ENCODE measurements at regions not wholly inside any gene's neighbourhood (a gene's known extent, or its start where the extent isn't known, plus 50 kb on each side); places are given as distances from the start of the nearest gene placed in this dataset.

DNA sequence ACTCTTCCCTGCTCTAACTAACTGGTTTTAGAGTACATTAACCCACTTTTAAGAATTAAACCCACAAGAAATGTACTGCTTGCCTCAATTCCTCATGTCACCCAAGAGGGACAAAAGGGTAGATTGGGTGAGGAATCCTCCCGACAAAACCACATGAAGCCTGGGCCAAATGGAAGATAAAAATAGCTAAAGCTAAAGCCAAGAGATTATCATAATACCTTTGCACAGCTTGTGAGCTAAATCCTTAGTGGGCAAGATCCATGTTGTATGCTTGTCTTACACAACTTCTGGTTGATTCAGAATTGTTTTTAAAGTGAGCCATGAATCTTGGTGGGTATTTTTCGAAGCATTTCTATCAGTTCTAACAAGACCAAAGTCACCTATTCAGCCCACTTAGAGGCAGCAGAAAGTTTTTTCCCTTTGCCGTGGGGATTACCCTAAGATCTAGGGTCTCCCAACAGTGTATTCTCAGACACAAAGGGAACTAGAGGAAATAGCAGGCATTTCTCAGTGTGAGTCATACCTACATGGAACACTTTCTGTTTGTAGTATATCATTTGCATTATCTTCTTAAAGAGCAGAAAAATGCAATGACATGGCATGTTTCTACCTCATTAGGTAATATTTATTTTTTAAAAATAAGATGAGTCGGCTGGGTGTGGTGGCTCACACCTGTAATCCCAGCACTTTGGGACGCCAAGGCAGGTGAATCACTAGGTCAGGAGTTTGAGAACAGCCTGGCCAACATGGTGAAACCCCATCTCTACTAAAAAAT lies 616.6 kb downstream of the KCNH5 start:
- H3K9me3 ChIP-seq (replicated peaks in 1 of 3), result peaks cover 0 to 5% (median 0%) of the 10 kb centered on the region in 3 donors
- H3K27ac ChIP-seq, result no peak overlapping the region
- WGBS, 4 donors, result 68 to 73% (median 69%) methylated on average over 5 of the region's 5 CpGs
- H3K4me1 ChIP-seq (replicated peaks in 1 of 2), result no peaks in the 10 kb centered on the region
- no peaks in the 10 kb centered on the region for H3K27me3 ChIP-seq
- intact Hi-C loops (cut with DNase I), result no loop called here
- no peak overlapping the region for H3K4me3 ChIP-seq
- no peak for DNase-seq
- no peak for TF ChIP-seq POLR2A (IDR thresholded peaks at IDR 0.05)
- TF ChIP-seq, protein P1, sequence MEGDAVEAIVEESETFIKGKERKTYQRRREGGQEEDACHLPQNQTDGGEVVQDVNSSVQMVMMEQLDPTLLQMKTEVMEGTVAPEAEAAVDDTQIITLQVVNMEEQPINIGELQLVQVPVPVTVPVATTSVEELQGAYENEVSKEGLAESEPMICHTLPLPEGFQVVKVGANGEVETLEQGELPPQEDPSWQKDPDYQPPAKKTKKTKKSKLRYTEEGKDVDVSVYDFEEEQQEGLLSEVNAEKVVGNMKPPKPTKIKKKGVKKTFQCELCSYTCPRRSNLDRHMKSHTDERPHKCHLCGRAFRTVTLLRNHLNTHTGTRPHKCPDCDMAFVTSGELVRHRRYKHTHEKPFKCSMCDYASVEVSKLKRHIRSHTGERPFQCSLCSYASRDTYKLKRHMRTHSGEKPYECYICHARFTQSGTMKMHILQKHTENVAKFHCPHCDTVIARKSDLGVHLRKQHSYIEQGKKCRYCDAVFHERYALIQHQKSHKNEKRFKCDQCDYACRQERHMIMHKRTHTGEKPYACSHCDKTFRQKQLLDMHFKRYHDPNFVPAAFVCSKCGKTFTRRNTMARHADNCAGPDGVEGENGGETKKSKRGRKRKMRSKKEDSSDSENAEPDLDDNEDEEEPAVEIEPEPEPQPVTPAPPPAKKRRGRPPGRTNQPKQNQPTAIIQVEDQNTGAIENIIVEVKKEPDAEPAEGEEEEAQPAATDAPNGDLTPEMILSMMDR (IDR thresholded peaks at IDR 0.05), result no peak
- H3K36me3 ChIP-seq (replicated peaks in 1 of 2), result no peaks in the 10 kb centered on the region

DNA sequence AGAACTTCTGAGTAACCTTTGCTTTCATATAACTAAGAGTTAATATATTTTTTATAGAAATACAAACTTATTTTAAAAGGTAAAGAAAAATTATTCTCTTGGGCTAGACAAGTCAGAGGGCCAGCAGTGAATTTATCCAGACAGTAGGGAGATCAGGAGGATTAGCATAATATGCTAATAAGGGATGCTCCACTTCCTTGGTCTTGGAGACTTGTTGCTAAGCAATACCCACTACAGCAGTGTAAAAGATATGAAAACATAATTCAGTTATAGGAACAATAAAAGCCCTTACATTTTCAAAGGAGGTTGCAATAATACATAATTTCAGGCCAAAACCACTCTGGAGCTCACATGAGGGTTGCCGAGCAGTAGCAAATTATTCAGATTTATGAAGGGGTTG lies 615.6 kb downstream of the KCNH5 start:
- no peak for DNase-seq
- TF ChIP-seq POLR2A (IDR thresholded peaks at IDR 0.05), result no peak
- WGBS, 4 donors, result 52 to 86% (median 73%) methylated on average over 1 of the region's 1 CpG

DNA sequence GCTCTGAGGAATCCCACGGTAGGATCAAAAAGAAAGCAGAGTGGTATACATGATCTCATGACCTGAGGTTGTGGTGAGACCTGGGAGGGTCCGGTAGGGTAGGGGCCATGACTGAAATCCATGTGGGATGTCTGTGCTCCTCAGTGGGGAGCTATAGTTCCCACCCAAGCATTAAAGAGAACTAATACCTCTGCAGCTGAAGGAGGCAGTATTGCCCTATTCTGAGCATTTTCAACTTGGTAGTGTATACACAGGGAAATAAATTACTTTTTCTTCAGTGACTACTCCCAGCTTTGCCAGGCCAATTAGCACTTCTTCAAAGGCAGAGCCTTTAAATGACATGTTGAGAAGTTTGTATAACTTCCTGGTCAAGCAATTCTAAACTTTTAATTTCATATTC lies 613.8 kb downstream of the KCNH5 start:
- Histone ChIP-seq H3K9me3 (replicated peaks in 1 of 3) (peaks cover 0 to 5% (median 0%) of the 10 kb centered on the region in 3 donors), H3K27me3 (no peaks in the 10 kb centered on the region), H3K27ac (no peak overlapping the region), H3K36me3 (replicated peaks in 1 of 2) (no peaks in the 10 kb centered on the region), H3K4me1 (replicated peaks in 1 of 2) (no peaks in the 10 kb centered on the region), H3K4me3 (no peak overlapping the region)
- TF ChIP-seq, protein P1 (IDR thresholded peaks at IDR 0.05), result no peak
- no peak for TF ChIP-seq POLR2A (IDR thresholded peaks at IDR 0.05)
- intact Hi-C loops (cut with DNase I), result no loop called here
- 66 to 85% (median 72%) methylated on average over 2 of the region's 2 CpGs for WGBS, 4 donors
- no peak for DNase-seq

More for the DNA sequence above, 615.6 kb downstream of the KCNH5 start:
- Histone ChIP-seq H3K36me3 (replicated peaks in 1 of 2) (no peaks in the 10 kb centered on the region), H3K4me3 (no peak overlapping the region), H3K27me3 (no peaks in the 10 kb centered on the region), H3K4me1 (replicated peaks in 1 of 2) (no peaks in the 10 kb centered on the region), H3K27ac (no peak overlapping the region), H3K9me3 (replicated peaks in 1 of 3) (peaks cover 0 to 5% (median 0%) of the 10 kb centered on the region in 3 donors)
- intact Hi-C loops (cut with DNase I), result no loop called here

DNA sequence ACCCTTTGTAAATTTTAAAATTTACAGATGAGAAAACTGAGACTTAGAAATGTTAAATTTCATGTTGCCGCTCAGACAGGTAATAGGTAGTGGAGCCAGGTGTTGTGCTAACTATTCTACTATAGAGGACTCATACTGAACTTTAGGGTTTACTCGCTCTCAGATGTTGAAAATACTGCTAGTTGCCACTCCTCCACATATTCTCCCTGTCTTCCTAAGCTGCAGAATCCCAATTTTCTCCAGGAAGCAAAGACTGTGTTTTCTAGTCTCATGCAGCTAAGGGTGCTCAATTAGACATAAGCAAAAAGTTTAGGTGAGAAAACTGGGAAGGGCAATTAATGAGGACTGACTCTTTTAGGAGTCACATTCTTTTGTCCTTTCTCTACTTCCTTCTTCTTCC lies 612.3 kb downstream of the KCNH5 start:
- Histone ChIP-seq H3K4me1 (replicated peaks in 1 of 2) (no peaks in the 10 kb centered on the region), H3K27me3 (no peaks in the 10 kb centered on the region), H3K4me3 (no peak overlapping the region), H3K36me3 (replicated peaks in 1 of 2) (no peaks in the 10 kb centered on the region), H3K9me3 (replicated peaks in 1 of 3) (peaks cover 0 to 5% (median 0%) of the 10 kb centered on the region in 3 donors), H3K27ac (no peak overlapping the region)
- intact Hi-C loops (cut with DNase I), result no loop called here
- 85 to 88% (median 86%) methylated on average over 2 of the region's 2 CpGs for WGBS, 4 donors
- TF ChIP-seq POLR2A (IDR thresholded peaks at IDR 0.05), result no peak
- TF ChIP-seq, protein P1 (IDR thresholded peaks at IDR 0.05), result no peak
- DNase-seq, result no peak

DNA sequence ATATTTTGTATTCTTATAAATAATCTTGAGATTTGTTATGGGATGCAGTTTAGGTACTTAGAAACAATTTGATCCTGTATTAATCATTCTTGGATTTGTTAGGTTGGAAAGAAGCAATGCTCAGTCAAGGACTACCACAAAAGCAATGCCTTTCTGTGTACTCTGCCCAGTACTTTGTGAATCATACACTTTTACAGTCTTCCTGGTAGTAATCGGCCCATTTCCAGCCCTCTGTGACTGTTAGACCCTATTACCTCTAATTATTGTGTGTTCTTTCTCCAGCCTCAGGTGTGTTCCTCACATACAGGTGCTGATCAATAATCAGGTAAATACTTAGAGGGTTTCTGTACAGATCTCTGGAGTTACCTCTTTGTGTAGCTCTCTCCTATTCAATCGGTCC lies 609.0 kb downstream of the KCNH5 start:
- WGBS, 4 donors, result 38 to 67% (median 42%) methylated on average over 2 of the region's 2 CpGs
- Histone ChIP-seq H3K27me3 (no peaks in the 10 kb centered on the region), H3K27ac (no peak overlapping the region), H3K4me1 (replicated peaks in 1 of 2) (no peaks in the 10 kb centered on the region), H3K4me3 (no peak overlapping the region), H3K36me3 (replicated peaks in 1 of 2) (no peaks in the 10 kb centered on the region), H3K9me3 (replicated peaks in 1 of 3) (peaks cover 0 to 14% (median 0%) of the 10 kb centered on the region in 3 donors)
- DNase-seq, result no peak
- intact Hi-C loops (cut with DNase I), result no loop called here
- TF ChIP-seq, protein P1 (IDR thresholded peaks at IDR 0.05), result no peak
- no peak for TF ChIP-seq POLR2A (IDR thresholded peaks at IDR 0.05)

Data from adrenal gland (tissue), 9 donors.